ENCODE measurements at regions not wholly inside any gene's neighbourhood (a gene's known extent, or its start where the extent isn't known, plus 50 kb on each side); places are given as distances from the start of the nearest gene placed in this dataset.
A peak's percentile ranks its signal among the peaks of the same experiment; 100 is the strongest.

DNA sequence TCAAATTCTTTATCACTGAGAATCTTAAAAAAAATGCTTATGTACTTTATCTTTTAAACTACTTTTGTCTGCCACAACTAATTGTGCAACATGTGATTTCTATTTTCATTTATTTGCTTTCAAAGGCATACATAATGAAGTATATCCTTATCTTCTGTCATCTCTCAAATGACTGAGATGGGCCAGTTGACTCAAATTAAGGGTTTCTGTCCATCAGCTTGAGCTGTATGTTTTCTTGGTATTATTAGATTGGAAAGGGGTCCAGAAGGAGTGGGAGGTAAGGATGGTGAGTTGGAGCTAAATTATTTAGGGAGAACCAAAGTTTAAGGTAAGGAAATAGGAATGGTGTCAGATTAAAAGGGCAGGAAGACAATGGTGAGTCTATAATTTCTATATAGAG, 408.4 kb upstream of the SEL1L start:
- no peak overlapping the region for H3K4me3 ChIP-seq (replicated peaks in 1 of 3; ENCODE audit: low read depth in 2 of 3, low read length in 3 of 3)

GRCh38 chr14:81946375-81946774, 412.7 kb upstream of the SEL1L start:
- H3K79me2 ChIP-seq (ENCODE audit: insufficient read depth, low read length) = no peaks in the 10 kb centered on the region
- no peak overlapping the region for H3K4me3 Mint-ChIP-seq
- H3K4me2 ChIP-seq (replicated peaks; ENCODE audit: extremely low read depth, low read length, poor library complexity, severe bottlenecking) = no peak overlapping the region
- no peaks in the 10 kb centered on the region for H3K36me3 ChIP-seq (replicated peaks in 1 of 2; ENCODE audit: control insufficient read depth in 1 of 2, insufficient read depth in 2 of 2, low read length in 2 of 2)
- H3K9me3 Mint-ChIP-seq = peaks cover 0 to 8% (median 2%) of the 10 kb centered on the region in 7 donors
- no peak overlapping the region for H3K9ac ChIP-seq (ENCODE audit: insufficient read depth, low read length, poor library complexity, severe bottlenecking)
- H3K4me3 ChIP-seq (replicated peaks in 1 of 3; ENCODE audit: low read depth in 2 of 3, low read length in 3 of 3) = no peak overlapping the region
- H3K27me3 Mint-ChIP-seq (ENCODE audit: low read depth in 3 of 3) = peaks cover 0 to 2% (median 0%) of the 10 kb centered on the region in 3 donors
- intact Hi-C loops (cut with micrococcal nuclease) = no loop called here
- H3K27ac ChIP-seq (ENCODE audit: low read depth in 1 of 2, low read length in 2 of 2) = no peak overlapping the region
- H3K4me1 ChIP-seq (ENCODE audit: control insufficient read depth in 1 of 2, insufficient read depth in 2 of 2, low read length in 2 of 2) = no peaks in the 10 kb centered on the region
- no peak overlapping the region for H3K27ac Mint-ChIP-seq
- H4K20me1 ChIP-seq (ENCODE audit: insufficient read depth, low read length) = no peaks in the 10 kb centered on the region
- TF ChIP-seq, protein P1, sequence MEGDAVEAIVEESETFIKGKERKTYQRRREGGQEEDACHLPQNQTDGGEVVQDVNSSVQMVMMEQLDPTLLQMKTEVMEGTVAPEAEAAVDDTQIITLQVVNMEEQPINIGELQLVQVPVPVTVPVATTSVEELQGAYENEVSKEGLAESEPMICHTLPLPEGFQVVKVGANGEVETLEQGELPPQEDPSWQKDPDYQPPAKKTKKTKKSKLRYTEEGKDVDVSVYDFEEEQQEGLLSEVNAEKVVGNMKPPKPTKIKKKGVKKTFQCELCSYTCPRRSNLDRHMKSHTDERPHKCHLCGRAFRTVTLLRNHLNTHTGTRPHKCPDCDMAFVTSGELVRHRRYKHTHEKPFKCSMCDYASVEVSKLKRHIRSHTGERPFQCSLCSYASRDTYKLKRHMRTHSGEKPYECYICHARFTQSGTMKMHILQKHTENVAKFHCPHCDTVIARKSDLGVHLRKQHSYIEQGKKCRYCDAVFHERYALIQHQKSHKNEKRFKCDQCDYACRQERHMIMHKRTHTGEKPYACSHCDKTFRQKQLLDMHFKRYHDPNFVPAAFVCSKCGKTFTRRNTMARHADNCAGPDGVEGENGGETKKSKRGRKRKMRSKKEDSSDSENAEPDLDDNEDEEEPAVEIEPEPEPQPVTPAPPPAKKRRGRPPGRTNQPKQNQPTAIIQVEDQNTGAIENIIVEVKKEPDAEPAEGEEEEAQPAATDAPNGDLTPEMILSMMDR (IDR thresholded peaks at IDR 0.05) = no peak
- no peak for DNase-seq
- H3K4me1 Mint-ChIP-seq = no peaks in the 10 kb centered on the region
- no peaks in the 10 kb centered on the region for H3K9me3 ChIP-seq (replicated peaks in 1 of 2; ENCODE audit: control insufficient read depth in 1 of 2, insufficient read depth in 1 of 2, low read length in 2 of 2)
- H2AFZ ChIP-seq (ENCODE audit: insufficient read depth, low read depth, low read length, poor library complexity, severe bottlenecking) = no peak overlapping the region
- no peaks in the 10 kb centered on the region for H3K36me3 Mint-ChIP-seq
- no CpG with 5 or more reads among the region's 3 CpGs for WGBS (ENCODE audit: insufficient coverage)
- H3K27me3 ChIP-seq (ENCODE audit: control insufficient read depth in 2 of 2, insufficient read depth in 2 of 2, low read length in 2 of 2) = no peaks in the 10 kb centered on the region

More for the DNA sequence above, 408.4 kb upstream of the SEL1L start:
- Histone ChIP-seq H3K27me3 (ENCODE audit: control insufficient read depth in 2 of 2, insufficient read depth in 2 of 2, low read length in 2 of 2) (no peaks in the 10 kb centered on the region), H3K9me3 (replicated peaks in 1 of 2; ENCODE audit: control insufficient read depth in 1 of 2, insufficient read depth in 1 of 2, low read length in 2 of 2) (no peaks in the 10 kb centered on the region), H3K36me3 (replicated peaks in 1 of 2; ENCODE audit: control insufficient read depth in 1 of 2, insufficient read depth in 2 of 2, low read length in 2 of 2) (no peaks in the 10 kb centered on the region), H2AFZ (ENCODE audit: insufficient read depth, low read depth, low read length, poor library complexity, severe bottlenecking) (no peak overlapping the region), H3K4me1 (ENCODE audit: control insufficient read depth in 1 of 2, insufficient read depth in 2 of 2, low read length in 2 of 2) (no peaks in the 10 kb centered on the region), H3K4me2 (replicated peaks; ENCODE audit: extremely low read depth, low read length, poor library complexity, severe bottlenecking) (no peak overlapping the region), H3K27ac (ENCODE audit: low read depth in 1 of 2, low read length in 2 of 2) (no peak overlapping the region), H3K79me2 (ENCODE audit: insufficient read depth, low read length) (no peaks in the 10 kb centered on the region), H3K9ac (ENCODE audit: insufficient read depth, low read length, poor library complexity, severe bottlenecking) (no peak overlapping the region), H4K20me1 (ENCODE audit: insufficient read depth, low read length) (no peaks in the 10 kb centered on the region)
- Mint-ChIP-seq H3K9me3 (peaks cover 0 to 5% (median 0%) of the 10 kb centered on the region in 7 donors), H3K4me1 (no peaks in the 10 kb centered on the region), H3K27ac (peak overlapping the region in 1 of 7 donors; percentile 28), H3K27me3 (ENCODE audit: low read depth in 3 of 3) (peaks cover 0 to 1% (median 0%) of the 10 kb centered on the region in 3 donors), H3K36me3 (no peaks in the 10 kb centered on the region), H3K4me3 (no peak overlapping the region)
- intact Hi-C loops (cut with micrococcal nuclease) = no loop called here
- DNase-seq = no peak
- TF ChIP-seq, protein P1 (IDR thresholded peaks at IDR 0.05) = no peak

Measured in CD14-positive monocyte (primary cell).